HCT116 (cell line): ENCODE measurements at regions not wholly inside any gene's neighbourhood (a gene's known extent, or its start where the extent isn't known, plus 50 kb on each side); places are given as distances from the start of the nearest gene placed in this dataset.

Source experiments
- ATAC-seq: fragments of 200-7000 bp; cut with Tn5 transposase; 2 replicates; pipeline ENCODE4 v1.9.1; 2020; ENCODE audit warnings: mild to moderate bottlenecking, moderate library complexity
- BruUV-seq: library from RNA; stranded (reverse); fragments of 400-500 nt; replicated peaks from 2 replicates; lab custom pipeline; 2021; lab: Mats Ljungman, UMichigan
- CTCF ChIA-PET: fragments of 300-600 bp; sonication (Branson Sonifier 250); formaldehyde crosslinking; loops from one replicate; lab custom pipeline; 2021; ENCODE audit warnings: antibody characterized with exemption; lab: Charles Lee
- POLR2A ChIA-PET: fragments of 300-600, 350-600 bp; sonication (Branson Sonifier 250); formaldehyde crosslinking; loops from one replicate; lab custom pipeline; 2021; ENCODE audit warnings: antibody characterized with exemption; lab: Charles Lee
- RAD21 ChIA-PET, 2 experiments: fragments of 300-600 bp; sonication (Branson Sonifier 250); formaldehyde crosslinking; loops; one replicate each; lab custom pipeline; 2023; ENCODE audit warnings: low total read pairs in 2 of 2; ENCODE audit not compliant: uncharacterized antibody in 2 of 2, unreplicated experiment in 2 of 2, low non-redundant PET in 1 of 2; lab: Charles Lee
- DNase-seq: peaks from one replicate; pipeline ENCODE4 v3.0.0-alpha.2; 2010; ENCODE audit warnings: low read depth, low spot score
- H2AFZ ChIP-seq: fragments of 200-600 bp; shearing (Covaris generic), sonication (generic); 2 replicates; pipeline ENCODE4 v1.6.1; 2017; ENCODE audit warnings: low read depth, mixed run types, mixed read lengths, antibody characterized with exemption, low read length; ENCODE audit not compliant: poor library complexity, severe bottlenecking
- H3K27ac ChIP-seq: 2 replicates; pipeline ENCODE4 v1.5.1; 2012; ENCODE audit warnings: low read depth, low read length
- H3K27me3 ChIP-seq: fragments of 200-600 bp; sonication (generic); 2 replicates; pipeline ENCODE4 v1.6.1; 2016; ENCODE audit warnings: mixed run types, low read length, mixed read lengths; ENCODE audit not compliant: insufficient read depth
- H3K36me3 ChIP-seq, 2 experiments: fragments of 200-500 bp in 1 of 2; fragments of 200-600 bp in 1 of 2; sonication (Bioruptor generic) in 1 of 2; sonication (generic) in 1 of 2; 2 replicates each; pipeline versions ENCODE4 v1.5.1 to v1.6.1; 2014 to 2016; ENCODE audit warnings: low read length in 2 of 2, inconsistent platforms in 1 of 2, mixed read lengths in 1 of 2, mixed run types in 1 of 2; ENCODE audit not compliant: insufficient read depth in 2 of 2, control insufficient read depth in 1 of 2
- H3K4me1 ChIP-seq, 2 experiments: fragments of 200-600 bp in 1 of 2; sonication (generic) in 1 of 2; 2 replicates each; pipeline versions ENCODE4 v1.5.1 to v1.6.1; 2012 to 2017; ENCODE audit warnings: low read length in 2 of 2, inconsistent platforms in 1 of 2, mild to moderate bottlenecking in 1 of 2, mixed read lengths in 1 of 2, mixed run types in 1 of 2, moderate library complexity in 1 of 2; ENCODE audit not compliant: insufficient read depth in 2 of 2, control insufficient read depth in 1 of 2
- H3K4me2 ChIP-seq: fragments of 200-600 bp; sonication (generic); 2 replicates; pipeline ENCODE4 v1.6.1; 2017; ENCODE audit warnings: mixed run types, low read length, mixed read lengths
- H3K4me3 ChIP-seq, 2 experiments: fragments of 200-600 bp in 1 of 2; sonication (generic) in 1 of 2; replicated peaks in 1 of 2; 2 replicates each; pipeline ENCODE4 v1.5.1; 2011 to 2016; ENCODE audit warnings: low read length in 2 of 2, control low read depth in 1 of 2, low read depth in 1 of 2, mild to moderate bottlenecking in 1 of 2, mixed read lengths in 1 of 2, mixed run types in 1 of 2
- H3K79me2 ChIP-seq: fragments of 200-600 bp; sonication (generic); 2 replicates; pipeline ENCODE4 v1.6.1; 2017; ENCODE audit warnings: mild to moderate bottlenecking, mixed run types, low read length, moderate library complexity, mixed read lengths; ENCODE audit not compliant: insufficient read depth
- H3K9ac ChIP-seq: fragments of 200-600 bp; sonication (generic); 2 replicates; pipeline ENCODE4 v1.6.1; 2016; ENCODE audit warnings: low read length, mixed read lengths
- H3K9me2 ChIP-seq: fragments of 200-600 bp; sonication (generic), shearing (Covaris generic); 2 replicates; pipeline ENCODE4 v1.6.1; 2017; ENCODE audit warnings: mixed run types, mild to moderate bottlenecking, moderate library complexity; ENCODE audit not compliant: insufficient read depth
- H3K9me3 ChIP-seq, 2 experiments: fragments of 200-500 bp in 1 of 2; fragments of 200-600 bp in 1 of 2; sonication (Bioruptor generic) in 1 of 2; sonication (generic) in 1 of 2; 2 replicates each; pipeline ENCODE4 v1.6.1; 2014 to 2017; ENCODE audit warnings: low read length in 2 of 2, mixed read lengths in 2 of 2, inconsistent platforms in 1 of 2, low read depth in 1 of 2, mild to moderate bottlenecking in 1 of 2, mixed run types in 1 of 2, moderate library complexity in 1 of 2; ENCODE audit not compliant: control insufficient read depth in 1 of 2, insufficient read depth in 1 of 2
- H4K20me1 ChIP-seq: fragments of 200-600 bp; sonication (generic), shearing (Covaris generic); 2 replicates; pipeline ENCODE4 v1.6.1; 2017; ENCODE audit warnings: mixed run types, mild to moderate bottlenecking, moderate library complexity; ENCODE audit not compliant: insufficient read depth
- ATF3 ChIP-seq: IDR thresholded peaks from 2 replicates; pipeline ENCODE4 v1.6.1; 2012
- CEBPB ChIP-seq: IDR thresholded peaks from 2 replicates; pipeline ENCODE4 v1.6.1; 2012; ENCODE audit warnings: low read depth
- EZH2 ChIP-seq: fragments of 200-600 bp; sonication (generic); IDR thresholded peaks from 2 replicates; pipeline ENCODE4 v1.6.1; 2017; ENCODE audit warnings: antibody characterized with exemption, mixed run types
- FOSL1 ChIP-seq: IDR thresholded peaks from 2 replicates; pipeline ENCODE4 v1.6.1; 2012; ENCODE audit warnings: low read depth
- RAD21 ChIP-seq: IDR thresholded peaks from 2 replicates; pipeline ENCODE4 v1.6.1; 2012; ENCODE audit warnings: low read depth, mild to moderate bottlenecking
- REST ChIP-seq: IDR thresholded peaks from 2 replicates; pipeline ENCODE4 v1.6.1; 2012; ENCODE audit warnings: low read depth
- SRF ChIP-seq: IDR thresholded peaks from 2 replicates; pipeline ENCODE4 v1.6.1; 2012; ENCODE audit warnings: low read depth
- YY1 ChIP-seq: IDR thresholded peaks from 2 replicates; pipeline ENCODE4 v1.6.1; 2011; ENCODE audit warnings: low read length, low read depth, moderate library complexity, mild to moderate bottlenecking; ENCODE audit not compliant: insufficient replicate concordance; ENCODE audit errors: extremely low read depth
- ZBTB33 ChIP-seq: IDR thresholded peaks from 2 replicates; pipeline ENCODE4 v1.6.1; 2011; ENCODE audit warnings: mild to moderate bottlenecking, low read length, moderate library complexity; ENCODE audit not compliant: insufficient replicate concordance; ENCODE audit errors: extremely low read depth
- ZNF274 ChIP-seq: fragments of 200-500 bp; sonication (Bioruptor generic); IDR thresholded peaks from 2 replicates; pipeline ENCODE4 v1.6.1; 2014; ENCODE audit warnings: mild to moderate bottlenecking, low read depth, low read length, inconsistent platforms
- intact Hi-C: fragments of 100-400 bp; cut with micrococcal nuclease; formaldehyde crosslinking; loops from 2 replicates; pipeline ENCODE4 v1.10.0; 2022

GRCh38 chr2:52000151-52000855 is 968.4 kb upstream of the NRXN1 start:
- intact Hi-C loops = no loop called here
- H3K9me3 ChIP-seq = no peaks in the 10 kb centered on the region
- H3K9ac ChIP-seq = no peak overlapping the region
- no peaks in the 10 kb centered on the region for H3K27me3 ChIP-seq
- H3K79me2 ChIP-seq = no peaks in the 10 kb centered on the region
- H3K4me1 ChIP-seq = no peaks in the 10 kb centered on the region
- RAD21 ChIA-PET = no interaction called here
- DNase-seq (no peak), ATAC-seq (no peak)
- no peak overlapping the region for H2AFZ ChIP-seq
- H3K36me3 ChIP-seq = no peaks in the 10 kb centered on the region
- TF ChIP-seq CEBPB (no peak), ATF3 (no peak), ZNF274 (no peak), EZH2 (no peak)
- no TSS peak for BruUV-seq
- H4K20me1 ChIP-seq = no peaks in the 10 kb centered on the region
- no peak overlapping the region for H3K27ac ChIP-seq
- H3K4me3 ChIP-seq = no peak overlapping the region
- POLR2A ChIA-PET = no interaction called here
- H3K9me2 ChIP-seq = no peaks in the 10 kb centered on the region
- H3K4me2 ChIP-seq = no peak overlapping the region
- CTCF ChIA-PET = no interaction called here

- no peaks in the 10 kb centered on the region for H3K9me3 ChIP-seq
- no peak overlapping the region for H3K4me2 ChIP-seq
- no peak overlapping the region for H3K4me3 ChIP-seq
- CTCF ChIA-PET = no interaction called here
- no peaks in the 10 kb centered on the region for H4K20me1 ChIP-seq
- POLR2A ChIA-PET = no interaction called here
- TF ChIP-seq RAD21 (no peak), SRF (no peak), ATF3 (no peak), REST (no peak), FOSL1 (no peak), ZBTB33 (no peak), YY1 (no peak)
- TF ChIP-seq, all 23 proteins: peak for 0
- no peak for ATAC-seq
- RAD21 ChIA-PET = no interaction called here
- no TSS peak for BruUV-seq
- H3K9ac ChIP-seq = no peak overlapping the region
- no peak overlapping the region for H3K27ac ChIP-seq
- H2AFZ ChIP-seq = no peak overlapping the region
- no peak for DNase-seq
- intact Hi-C loops = no loop called here
- no peaks in the 10 kb centered on the region for H3K9me2 ChIP-seq
- H3K27me3 ChIP-seq = no peaks in the 10 kb centered on the region
- H3K79me2 ChIP-seq = no peaks in the 10 kb centered on the region
- peaks cover 0 to 5% of the 10 kb centered on the region in 2 experiments; a peak in 1 of 4 replicates for H3K4me1 ChIP-seq
- H3K36me3 ChIP-seq = no peaks in the 10 kb centered on the region
Measured at GRCh38 chr2:51998890-51999289, 967.0 kb upstream of the NRXN1 start.
